Stimulated activated naive B cell treated with anti-CD40 and anti-IgM and Interleukin-4, amounts not matched to agents 10 μg/mL and 1 μg/mL and 100 μg/mL, for 72 hours (primary cell): ENCODE measurements at regions not wholly inside any gene's neighbourhood (a gene's known extent, or its start where the extent isn't known, plus 50 kb on each side); places are given as distances from the start of the nearest gene placed in this dataset.

ENCODE experiments used
- ATAC-seq, 2 donors: fragments of 150-1000 bp; cut with Tn5 transposase; replicated peaks; 2 replicates each; pipeline ENCODE4 v1.10.0; 2021; ENCODE audit warnings: moderate library complexity in 1 of 2
- DNase-seq: peaks from one replicate; pipeline ENCODE4 v3.0.0; 2021
- H3K27ac Mint-ChIP-seq: one replicate; pipeline ENCODE4 v1.8.0; 2022; ENCODE audit warnings: mild to moderate bottlenecking, mixed read lengths
- H3K27me3 Mint-ChIP-seq, 2 donors: one replicate each; pipeline ENCODE4 v1.8.0; 2022; ENCODE audit warnings: mixed read lengths in 2 of 2
- H3K36me3 Mint-ChIP-seq, 2 donors: one replicate each; pipeline ENCODE4 v1.8.0; 2022; ENCODE audit warnings: mixed read lengths in 2 of 2, mild to moderate bottlenecking in 1 of 2
- H3K4me1 Mint-ChIP-seq, 2 donors: one replicate each; pipeline ENCODE4 v1.8.0; 2022; ENCODE audit warnings: mixed read lengths in 2 of 2, mild to moderate bottlenecking in 1 of 2
- H3K4me3 Mint-ChIP-seq, 2 donors: one replicate each; pipeline ENCODE4 v1.8.0; 2022; ENCODE audit warnings: mild to moderate bottlenecking in 2 of 2, mixed read lengths in 2 of 2, moderate library complexity in 1 of 2
- H3K9me3 Mint-ChIP-seq, 2 donors: one replicate each; pipeline ENCODE4 v1.8.0; 2022; ENCODE audit warnings: mixed read lengths in 2 of 2, mild to moderate bottlenecking in 1 of 2

DNA sequence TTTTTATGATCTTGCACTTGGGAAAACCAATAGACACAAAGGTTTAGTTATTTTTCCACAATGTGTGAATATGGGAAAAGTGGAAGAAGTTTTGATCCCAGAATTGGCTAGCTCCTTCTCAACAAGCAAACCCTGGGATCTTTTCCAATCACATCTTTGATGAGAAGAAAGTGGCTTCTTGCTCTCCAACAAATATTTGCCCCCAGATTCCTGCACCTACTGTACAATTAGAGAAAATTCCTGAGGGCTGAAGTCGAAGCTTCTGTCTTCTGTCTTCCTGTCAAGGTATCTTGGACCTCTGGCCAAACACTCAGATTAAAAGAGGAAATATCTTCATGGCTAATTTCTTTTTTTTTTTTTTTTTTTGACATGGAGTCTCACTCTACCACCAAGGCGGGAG lies 113.1 kb upstream of the SLC45A1 start:
- ATAC-seq (no peak), DNase-seq (no peak)
- Mint-ChIP-seq H3K36me3 (no peaks in the 10 kb centered on the region), H3K27ac (no peak overlapping the region), H3K4me3 (no peak overlapping the region), H3K9me3 (no peaks in the 10 kb centered on the region), H3K27me3 (peaks cover 0 to 6% of the 10 kb centered on the region in 2 donors), H3K4me1 (no peaks in the 10 kb centered on the region)

DNA sequence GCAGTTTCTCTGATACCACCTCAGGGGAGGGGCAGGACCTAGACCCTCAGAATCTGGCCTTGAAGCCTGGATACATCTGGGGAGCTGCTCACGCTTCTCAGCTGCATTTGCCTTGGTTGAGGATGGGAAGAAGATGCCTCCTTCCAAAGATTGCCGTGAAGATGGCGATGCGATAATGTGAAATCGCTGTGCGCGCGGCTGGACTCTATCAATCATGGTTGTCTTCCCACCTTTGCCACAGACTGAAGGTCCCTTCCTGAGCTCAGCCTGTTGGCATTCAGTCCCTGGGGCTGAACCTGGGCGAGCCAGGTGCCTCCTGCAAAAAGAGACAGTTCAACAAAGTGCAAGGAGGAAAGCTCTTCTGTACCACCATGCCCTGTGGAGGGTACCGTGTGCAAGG lies 114.4 kb upstream of the SLC45A1 start:
- Mint-ChIP-seq H3K4me3 (no peak overlapping the region), H3K27me3 (peaks cover 0 to 6% of the 10 kb centered on the region in 2 donors), H3K27ac (no peak overlapping the region), H3K4me1 (no peaks in the 10 kb centered on the region), H3K9me3 (no peaks in the 10 kb centered on the region), H3K36me3 (no peaks in the 10 kb centered on the region)
- ATAC-seq (no peak), DNase-seq (no peak)

DNA sequence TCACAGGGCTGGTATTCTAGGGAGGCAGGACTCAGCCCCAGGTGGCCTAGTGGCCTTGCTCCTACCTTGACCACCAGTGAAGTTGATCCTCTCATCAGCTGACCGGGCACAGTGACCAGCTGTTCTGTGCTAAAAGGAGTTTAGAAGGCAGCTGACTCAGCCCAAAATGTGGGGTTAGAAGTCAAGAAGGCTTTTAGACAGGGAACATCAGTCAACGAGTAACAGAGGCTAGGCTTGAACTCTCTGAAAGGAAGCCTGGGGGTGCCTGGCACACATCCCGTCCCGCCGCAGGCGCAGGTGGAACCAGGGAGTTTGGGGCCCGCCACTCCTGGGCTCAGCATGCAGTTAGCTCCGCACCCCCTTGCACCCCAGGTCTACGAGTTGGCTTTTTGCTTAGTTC lies 114.9 kb upstream of the SLC45A1 start:
- H3K27ac Mint-ChIP-seq, result no peak overlapping the region
- DNase-seq (no peak), ATAC-seq (no peak)
- H3K9me3 Mint-ChIP-seq, result no peaks in the 10 kb centered on the region
- H3K36me3 Mint-ChIP-seq, result no peaks in the 10 kb centered on the region
- peaks cover 0 to 6% of the 10 kb centered on the region in 2 donors for H3K27me3 Mint-ChIP-seq
- H3K4me1 Mint-ChIP-seq, result no peaks in the 10 kb centered on the region
- H3K4me3 Mint-ChIP-seq, result no peak overlapping the region

DNA sequence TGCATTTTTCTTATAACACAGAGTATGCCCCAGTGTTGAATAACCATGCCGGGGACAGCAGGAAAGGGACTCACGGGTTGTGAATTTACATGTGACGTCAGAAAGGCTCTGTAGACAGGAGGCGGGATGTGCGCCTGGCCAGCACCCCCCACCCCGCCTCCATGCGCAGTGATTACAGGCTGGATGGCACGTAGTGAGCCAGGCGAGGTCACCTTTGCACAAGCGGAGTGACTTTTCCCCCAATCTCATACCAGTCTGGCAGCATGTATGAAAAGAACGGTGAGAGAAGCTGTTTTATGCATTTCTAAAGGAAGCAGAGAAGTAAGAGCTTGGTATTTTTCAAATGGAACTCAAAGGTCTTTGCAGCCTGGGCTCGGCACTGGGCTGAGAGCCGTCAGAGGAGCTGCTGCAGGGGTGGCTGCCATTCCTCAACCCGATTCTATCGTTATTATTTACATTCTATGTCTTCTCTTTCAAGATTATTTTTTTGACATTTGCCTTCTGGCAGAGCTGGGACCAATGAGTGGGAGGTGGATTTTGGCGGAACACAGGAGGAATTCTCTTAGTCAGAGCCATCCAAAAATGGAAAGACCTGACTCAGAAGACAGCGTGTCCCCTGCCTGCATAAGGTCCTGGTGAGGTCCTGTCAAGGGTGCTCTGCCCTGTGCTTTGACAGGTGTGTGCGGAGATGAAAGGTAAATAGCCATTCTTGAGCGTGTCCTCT lies 115.6 kb upstream of the SLC45A1 start:
- ATAC-seq (no peak), DNase-seq (no peak)
- H3K4me1 Mint-ChIP-seq, result no peaks in the 10 kb centered on the region

DNA sequence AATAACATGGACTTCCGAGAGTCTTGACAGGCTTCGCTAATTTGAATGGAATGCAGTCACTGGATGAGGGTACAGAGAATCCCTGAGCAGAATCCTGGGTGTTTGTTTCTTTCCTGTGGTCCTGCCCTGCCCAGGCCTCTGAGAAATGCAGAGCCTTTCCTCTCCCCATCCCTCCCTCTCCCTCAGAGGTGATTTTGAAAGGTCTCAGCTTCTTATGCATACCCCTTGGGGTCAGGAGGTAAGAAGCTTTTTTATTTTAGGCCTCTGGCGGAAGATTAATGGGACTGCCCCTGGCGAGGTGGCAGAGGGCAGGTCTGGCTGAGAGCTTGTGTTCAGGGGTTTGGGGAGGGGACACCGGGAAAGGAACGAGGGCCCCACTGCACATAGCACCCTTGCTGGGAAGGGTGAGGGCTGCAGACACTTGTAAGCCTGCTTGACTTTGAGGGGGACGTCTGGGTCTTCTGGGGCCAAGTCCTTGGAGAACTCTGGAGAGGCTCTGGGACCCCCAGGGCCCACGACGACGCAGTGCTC lies 116.5 kb upstream of the SLC45A1 start:
- Mint-ChIP-seq H3K4me3 (no peak overlapping the region), H3K27me3 (peaks cover 4 to 6% of the 10 kb centered on the region in 2 donors), H3K4me1 (no peaks in the 10 kb centered on the region), H3K36me3 (no peaks in the 10 kb centered on the region), H3K27ac (no peak overlapping the region), H3K9me3 (no peaks in the 10 kb centered on the region)
- ATAC-seq (no peak), DNase-seq (no peak)

More for the DNA sequence above, 115.6 kb upstream of the SLC45A1 start:
- peaks cover 4 to 6% of the 10 kb centered on the region in 2 donors for H3K27me3 Mint-ChIP-seq
- H3K9me3 Mint-ChIP-seq, result no peaks in the 10 kb centered on the region
- H3K27ac Mint-ChIP-seq, result no peak overlapping the region
- no peaks in the 10 kb centered on the region for H3K36me3 Mint-ChIP-seq
- no peak overlapping the region for H3K4me3 Mint-ChIP-seq

DNA sequence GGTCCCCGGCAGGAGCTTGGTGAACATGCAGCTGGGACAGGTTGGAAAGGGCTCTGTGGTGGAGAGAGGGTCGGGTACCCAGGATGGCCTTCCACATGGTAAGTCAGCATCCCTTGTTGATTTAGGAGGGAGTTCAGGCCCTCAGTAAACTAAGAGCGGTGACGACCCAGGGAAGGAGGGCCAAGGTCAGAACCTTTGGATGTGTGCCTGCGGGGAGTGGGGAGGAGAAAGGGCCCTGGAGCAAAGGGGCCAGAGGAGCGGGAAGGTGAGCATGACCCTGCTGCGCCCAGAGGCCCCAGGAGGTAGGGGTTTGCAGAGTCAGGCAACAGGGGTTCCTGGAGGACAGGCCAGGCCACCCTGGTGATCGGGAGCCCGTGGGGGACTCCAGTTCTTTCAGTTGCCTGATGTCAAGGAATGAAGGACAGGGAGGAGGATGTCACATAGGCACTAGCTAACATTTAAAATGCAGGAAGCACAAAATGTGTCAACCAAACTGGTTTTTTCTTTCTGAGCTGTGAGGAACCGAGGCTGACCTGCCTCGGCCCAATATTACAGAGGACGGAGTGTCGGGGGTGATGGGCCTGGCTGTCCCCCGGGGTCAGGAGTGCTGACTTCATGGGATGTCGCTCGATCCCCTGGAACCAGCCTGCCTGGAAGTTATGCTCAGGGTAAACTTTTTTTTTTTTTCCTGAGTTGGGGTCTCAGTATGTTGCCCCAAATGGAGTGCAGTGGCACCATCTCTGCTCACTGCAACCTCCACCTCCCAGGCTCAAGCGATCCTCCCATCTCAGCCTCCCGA lies 117.4 kb upstream of the SLC45A1 start:
- no peaks in the 10 kb centered on the region for H3K36me3 Mint-ChIP-seq
- H3K27me3 Mint-ChIP-seq, result peaks cover 9 to 10% of the 10 kb centered on the region in 2 donors
- no peak for DNase-seq
- no peak for ATAC-seq
- no peaks in the 10 kb centered on the region for H3K4me1 Mint-ChIP-seq
- no peak overlapping the region for H3K27ac Mint-ChIP-seq
- H3K4me3 Mint-ChIP-seq, result no peak overlapping the region
- no peaks in the 10 kb centered on the region for H3K9me3 Mint-ChIP-seq

DNA sequence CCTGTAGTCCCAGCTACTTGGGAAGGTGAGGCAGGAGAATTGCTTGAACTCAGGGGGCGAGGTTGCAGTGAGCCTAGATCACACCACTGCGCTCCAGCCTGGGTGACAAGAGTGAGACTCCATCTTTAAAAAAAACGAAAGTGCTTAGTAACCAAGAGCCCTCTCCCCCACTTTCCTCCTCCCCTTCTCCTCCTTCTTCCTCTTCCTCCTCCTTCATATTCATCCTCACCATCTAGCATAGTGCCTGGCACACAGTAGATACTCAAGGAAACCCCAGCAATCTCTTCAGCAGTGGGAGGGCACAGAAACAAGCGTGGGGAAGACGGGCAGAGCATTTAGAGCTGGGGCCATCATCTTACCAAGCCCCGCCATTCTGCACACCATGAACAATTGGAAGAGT lies 119.4 kb upstream of the SLC45A1 start:
- no peaks in the 10 kb centered on the region for H3K4me1 Mint-ChIP-seq
- peaks cover 9 to 10% of the 10 kb centered on the region in 2 donors for H3K27me3 Mint-ChIP-seq
- ATAC-seq, result no peak
- no peak overlapping the region for H3K27ac Mint-ChIP-seq
- H3K9me3 Mint-ChIP-seq, result no peaks in the 10 kb centered on the region
- no peaks in the 10 kb centered on the region for H3K36me3 Mint-ChIP-seq
- no peak overlapping the region for H3K4me3 Mint-ChIP-seq
- no peak for DNase-seq

DNA sequence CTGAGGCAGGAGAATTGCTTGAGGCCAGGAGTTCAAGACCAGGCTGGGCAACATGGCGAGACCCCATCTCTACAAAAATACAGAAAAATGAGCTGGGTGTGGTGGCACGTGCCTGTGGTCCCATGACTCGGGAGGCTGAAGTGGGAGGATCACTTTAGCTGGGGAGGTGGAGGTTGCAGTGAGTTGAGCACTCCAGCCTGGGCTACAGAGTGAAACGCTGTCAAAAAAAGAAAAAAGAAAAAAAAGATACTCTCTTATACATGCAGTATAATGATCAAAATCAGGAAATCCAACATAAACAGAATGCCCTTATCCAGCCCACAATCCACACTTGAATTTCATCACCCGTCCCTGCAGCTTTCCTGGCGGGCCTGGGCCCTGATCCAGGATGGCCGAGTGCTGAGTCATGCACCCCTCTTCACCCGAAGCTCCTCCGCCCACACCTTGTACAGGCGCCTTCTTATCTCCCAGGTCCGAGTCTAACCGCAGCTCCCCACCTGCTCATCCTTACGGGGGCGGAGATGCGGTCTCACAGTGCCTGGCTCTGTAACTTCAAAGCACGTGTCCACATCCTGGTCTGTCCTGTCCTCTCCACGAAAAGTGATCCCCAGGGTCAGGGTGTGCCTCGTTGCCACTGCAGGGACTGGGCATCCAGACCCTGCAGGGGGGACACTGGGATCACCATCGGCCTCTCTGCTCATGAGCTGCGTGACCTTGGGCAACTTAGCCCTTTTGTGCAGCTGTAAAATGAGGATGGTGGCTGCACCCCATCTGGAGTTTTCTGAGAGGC lies 120.2 kb upstream of the SLC45A1 start:
- DNase-seq, result no peak
- no peaks in the 10 kb centered on the region for H3K9me3 Mint-ChIP-seq
- H3K4me3 Mint-ChIP-seq, result no peak overlapping the region
- peaks cover 9% of the 10 kb centered on the region in 2 donors for H3K27me3 Mint-ChIP-seq
- no peak for ATAC-seq
- no peaks in the 10 kb centered on the region for H3K36me3 Mint-ChIP-seq
- H3K4me1 Mint-ChIP-seq, result no peaks in the 10 kb centered on the region
- no peak overlapping the region for H3K27ac Mint-ChIP-seq

DNA sequence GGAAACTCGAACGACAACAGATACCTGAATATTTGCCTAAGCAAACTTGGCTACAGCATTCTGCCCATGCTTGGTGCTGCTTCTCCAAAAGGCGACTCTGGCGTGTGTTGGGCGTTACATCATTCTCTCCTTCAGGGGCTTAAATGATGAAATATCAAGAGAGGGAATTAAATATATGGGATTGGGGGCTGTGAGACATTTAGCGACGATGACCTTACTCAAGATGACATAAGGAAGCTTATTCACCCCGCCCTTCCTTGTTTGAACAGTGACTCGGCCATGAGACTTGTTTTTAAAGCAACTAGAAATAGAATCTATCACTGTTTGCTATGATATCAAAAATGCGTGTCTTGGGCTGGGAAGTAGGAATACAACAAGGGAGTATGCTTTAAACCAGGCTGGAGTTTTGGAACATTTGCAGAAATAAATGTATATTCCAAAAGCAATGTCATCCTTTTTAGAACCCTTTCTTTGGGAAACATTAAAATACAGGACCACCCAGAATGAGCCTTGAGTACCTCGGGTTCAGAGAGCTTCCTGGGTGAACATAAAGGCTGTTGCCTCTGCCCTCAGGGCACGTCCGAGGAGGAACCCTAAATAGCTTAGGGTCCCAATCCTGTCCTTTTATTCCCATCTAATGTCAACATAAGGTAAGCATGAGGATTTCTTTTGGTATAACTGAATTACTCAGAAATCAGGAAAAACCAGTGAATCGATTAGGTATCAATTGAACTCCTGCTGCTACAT lies 123.3 kb upstream of the SLC45A1 start:
- no peak overlapping the region for H3K27ac Mint-ChIP-seq
- no peaks in the 10 kb centered on the region for H3K36me3 Mint-ChIP-seq
- ATAC-seq (no peak), DNase-seq (no peak)
- no peak overlapping the region for H3K4me3 Mint-ChIP-seq
- H3K4me1 Mint-ChIP-seq, result no peaks in the 10 kb centered on the region
- H3K27me3 Mint-ChIP-seq, result peaks cover 9 to 14% of the 10 kb centered on the region in 2 donors
- H3K9me3 Mint-ChIP-seq, result no peaks in the 10 kb centered on the region

DNA sequence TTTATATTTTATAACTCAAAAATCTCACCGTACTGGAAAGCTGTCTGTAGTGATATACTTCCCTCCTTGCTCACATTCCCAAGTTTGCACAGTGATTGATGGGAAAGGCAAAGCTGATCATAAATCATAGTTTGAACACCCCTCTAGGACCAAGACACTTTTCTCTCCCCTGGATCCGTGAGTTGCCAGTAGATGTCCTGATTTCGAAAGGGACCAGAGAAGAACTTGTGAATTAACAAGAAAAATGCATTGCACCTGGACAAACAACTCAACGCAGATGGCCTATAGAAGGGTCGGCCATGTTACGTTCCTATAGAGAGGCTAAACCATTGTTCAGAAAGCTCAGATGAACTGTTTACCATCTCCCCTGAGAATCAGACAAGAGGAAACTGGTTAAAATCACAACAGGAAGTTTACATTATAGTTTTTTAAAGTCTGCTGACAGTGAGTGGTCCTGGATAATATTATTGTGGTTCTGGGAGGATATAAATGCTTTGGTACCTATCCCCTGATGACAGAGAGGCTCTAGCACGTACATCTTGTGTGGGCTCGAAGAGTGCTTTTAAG lies 124.0 kb upstream of the SLC45A1 start:
- no peaks in the 10 kb centered on the region for H3K36me3 Mint-ChIP-seq
- DNase-seq (no peak), ATAC-seq (no peak)
- H3K9me3 Mint-ChIP-seq, result no peaks in the 10 kb centered on the region
- no peaks in the 10 kb centered on the region for H3K4me1 Mint-ChIP-seq
- no peak overlapping the region for H3K4me3 Mint-ChIP-seq
- H3K27me3 Mint-ChIP-seq, result peaks cover 9 to 14% of the 10 kb centered on the region in 2 donors
- no peak overlapping the region for H3K27ac Mint-ChIP-seq

DNA sequence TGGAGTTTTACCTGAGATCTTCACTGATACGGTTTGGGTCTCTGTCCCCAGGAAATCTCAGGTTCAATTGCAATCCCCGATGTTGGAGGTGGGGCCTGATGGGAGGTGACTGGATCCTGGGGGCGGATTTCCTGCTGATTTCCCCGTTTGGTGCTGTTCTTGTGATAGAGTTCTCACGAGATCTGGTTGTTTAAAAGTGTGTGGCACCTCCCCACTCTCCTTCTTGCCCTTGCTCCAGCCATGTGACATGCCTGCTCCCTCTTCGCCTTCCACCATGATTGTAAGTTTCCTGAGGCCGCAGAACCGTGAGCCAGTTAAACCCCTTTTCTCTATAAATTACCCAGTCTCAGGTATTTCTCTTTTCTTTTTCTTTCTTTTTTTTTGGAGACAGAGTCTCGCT lies 126.4 kb upstream of the SLC45A1 start:
- Mint-ChIP-seq H3K4me3 (no peak overlapping the region), H3K36me3 (no peaks in the 10 kb centered on the region), H3K4me1 (no peaks in the 10 kb centered on the region), H3K27me3 (peaks cover 7 to 14% of the 10 kb centered on the region in 2 donors), H3K9me3 (no peaks in the 10 kb centered on the region), H3K27ac (no peak overlapping the region)
- ATAC-seq (no peak), DNase-seq (no peak)

DNA sequence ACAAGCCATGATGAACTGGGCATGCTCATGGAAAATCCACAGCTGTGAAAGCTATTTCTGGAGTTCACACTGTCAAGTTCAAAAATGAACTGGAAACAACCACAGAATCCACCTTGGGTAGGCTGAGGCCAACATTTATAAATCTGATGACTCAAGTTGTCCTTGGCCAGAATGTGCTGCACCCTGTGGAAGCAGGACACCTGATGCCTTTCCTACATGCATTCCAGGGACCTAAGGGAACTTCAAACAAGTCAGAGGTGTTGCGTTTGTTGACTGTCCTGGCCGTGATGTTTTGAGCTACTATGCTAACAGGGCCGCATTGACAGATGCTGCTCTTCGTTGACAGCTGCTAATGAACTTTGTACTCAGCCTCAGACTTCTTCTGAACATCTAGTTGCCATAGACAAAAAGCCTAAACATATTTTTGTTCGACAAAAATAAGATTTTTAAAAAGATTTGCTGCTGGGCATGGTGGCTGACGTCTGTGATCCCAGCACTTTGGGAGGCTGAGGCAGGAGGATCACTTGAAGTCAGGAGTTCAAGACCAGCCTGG lies 127.9 kb upstream of the SLC45A1 start:
- no peak overlapping the region for H3K27ac Mint-ChIP-seq
- ATAC-seq, result no peak

DNA sequence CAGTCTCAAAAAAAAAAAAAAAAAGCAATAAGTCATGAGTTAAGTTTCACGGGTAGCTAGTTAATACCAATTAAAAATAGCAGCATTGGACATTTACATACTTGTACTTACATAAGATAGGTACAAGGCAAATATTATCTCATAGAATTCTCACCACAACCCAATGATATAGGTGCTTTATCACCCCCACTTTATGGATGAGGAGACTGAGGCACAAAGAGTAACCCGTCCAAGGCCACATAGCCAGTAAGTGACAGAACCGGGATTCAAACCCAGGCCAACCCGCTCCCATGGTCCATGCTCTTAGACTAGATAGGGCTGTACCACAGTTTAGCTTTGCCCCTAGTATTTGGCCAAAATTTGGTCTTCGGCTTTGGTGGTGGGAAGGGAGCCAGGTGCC lies 132.5 kb upstream of the SLC45A1 start:
- no peaks in the 10 kb centered on the region for H3K4me1 Mint-ChIP-seq
- peaks cover 5 to 7% of the 10 kb centered on the region in 2 donors for H3K27me3 Mint-ChIP-seq
- no peak for ATAC-seq
- H3K27ac Mint-ChIP-seq, result no peak overlapping the region
- no peak for DNase-seq
- no peaks in the 10 kb centered on the region for H3K9me3 Mint-ChIP-seq
- H3K36me3 Mint-ChIP-seq, result no peaks in the 10 kb centered on the region
- no peak overlapping the region for H3K4me3 Mint-ChIP-seq

More for the DNA sequence above, 127.9 kb upstream of the SLC45A1 start:
- no peaks in the 10 kb centered on the region for H3K36me3 Mint-ChIP-seq
- no peaks in the 10 kb centered on the region for H3K9me3 Mint-ChIP-seq
- no peak overlapping the region for H3K4me3 Mint-ChIP-seq
- peaks cover 7 to 15% of the 10 kb centered on the region in 2 donors for H3K27me3 Mint-ChIP-seq
- no peak for DNase-seq
- H3K4me1 Mint-ChIP-seq, result no peaks in the 10 kb centered on the region
